Fibroblast of lung (primary cell): ENCODE measurements at regions not wholly inside any gene's neighbourhood (a gene's known extent, or its start where the extent isn't known, plus 50 kb on each side); places are given as distances from the start of the nearest gene placed in this dataset.

ENCODE experiments used
- DNase-seq, 2 donors: peaks; one replicate each; pipeline versions ENCODE4 v3.0.0 to v3.0.0-alpha.2; 2010; ENCODE audit warnings: low read depth in 2 of 2
- H2AFZ ChIP-seq: 2 replicates; pipeline ENCODE4 v1.5.1; 2012; ENCODE audit warnings: low read length, control low read depth, inconsistent platforms
- H3K27ac ChIP-seq: 2 replicates; pipeline ENCODE4 v1.5.1; 2011; ENCODE audit warnings: low read length, control low read depth; ENCODE audit not compliant: insufficient read depth
- H3K27me3 ChIP-seq: 2 replicates; pipeline ENCODE4 v1.5.1; 2011; ENCODE audit warnings: mild to moderate bottlenecking, low read length; ENCODE audit not compliant: control insufficient read depth, insufficient read depth
- H3K36me3 ChIP-seq: 2 replicates; pipeline ENCODE4 v1.5.1; 2011; ENCODE audit warnings: low read length; ENCODE audit not compliant: control insufficient read depth, insufficient read depth
- H3K4me1 ChIP-seq: 2 replicates; pipeline ENCODE4 v1.5.1; 2011; ENCODE audit warnings: low read length; ENCODE audit not compliant: control insufficient read depth, insufficient read depth; ENCODE audit errors: extremely low read depth
- H3K4me2 ChIP-seq: 2 replicates; pipeline ENCODE4 v1.5.1; 2011; ENCODE audit warnings: low read length, control low read depth; ENCODE audit not compliant: insufficient read depth; ENCODE audit errors: extremely low read depth
- H3K4me3 ChIP-seq, 4 experiments: fragments of 200-600 bp in 1 of 4; sonication (generic) in 1 of 4; replicated peaks in 1 of 4; 2 replicates each; pipeline ENCODE4 v1.5.1; 2011 to 2016; ENCODE audit warnings: low read length in 4 of 4, low read depth in 3 of 4, mild to moderate bottlenecking in 3 of 4, control low read depth in 2 of 4, inconsistent platforms in 1 of 4, mixed read lengths in 1 of 4; ENCODE audit not compliant: insufficient read depth in 1 of 4; ENCODE audit errors: control extremely low read depth in 1 of 4
- H3K79me2 ChIP-seq: 2 replicates; pipeline ENCODE4 v1.5.1; 2012; ENCODE audit warnings: mild to moderate bottlenecking, low read length, inconsistent platforms; ENCODE audit not compliant: control insufficient read depth, insufficient read depth
- H3K9ac ChIP-seq: 2 replicates; pipeline ENCODE4 v1.5.1; 2011; ENCODE audit warnings: mild to moderate bottlenecking, low read length, control low read depth; ENCODE audit not compliant: insufficient read depth
- H3K9me3 ChIP-seq: 2 replicates; pipeline ENCODE4 v1.5.1; 2012; ENCODE audit warnings: low read depth, low read length; ENCODE audit not compliant: control insufficient read depth, insufficient read depth
- H4K20me1 ChIP-seq: 2 replicates; pipeline ENCODE4 v1.5.1; 2011; ENCODE audit warnings: low read length; ENCODE audit not compliant: control insufficient read depth, insufficient read depth; ENCODE audit errors: extremely low read depth
- CTCF ChIP-seq, 2 donors: IDR thresholded peaks in 1 of 2; conservative IDR thresholded peaks in 1 of 2; 1 replicate in 1 of 2; 2 replicates in 1 of 2; pipeline ENCODE4 v1.5.1; 2011 to 2012; ENCODE audit warnings: low read length in 2 of 2, control low read depth in 1 of 2, inconsistent platforms in 1 of 2, low read depth in 1 of 2, mild to moderate bottlenecking in 1 of 2
- EZH2 ChIP-seq: IDR thresholded peaks from 2 replicates; pipeline ENCODE4 v1.5.1; 2012; ENCODE audit warnings: low read length, control low read depth, mild to moderate bottlenecking; ENCODE audit errors: missing control alignments

- Histone ChIP-seq H3K4me1 (peaks cover 41% of the 10 kb centered on the region), H3K9ac (peak overlapping the region; percentile 28), H3K9me3 (no peaks in the 10 kb centered on the region), H4K20me1 (no peaks in the 10 kb centered on the region), H3K27me3 (no peaks in the 10 kb centered on the region), H2AFZ (no peak overlapping the region), H3K27ac (peak overlapping the region; percentile 92), H3K79me2 (no peaks in the 10 kb centered on the region), H3K4me3 (no peak overlapping the region), H3K4me2 (no peak overlapping the region), H3K36me3 (no peaks in the 10 kb centered on the region)
- DNase-seq: no peak
- no peak for TF ChIP-seq CTCF (conservative IDR thresholded peaks at IDR 0.05 in 1 of 2, IDR thresholded peaks at IDR 0.05 in 1 of 2; ENCODE audit: low read depth in 1 of 2, low read length in 2 of 2)
- no peak for TF ChIP-seq EZH2
Measured at GRCh38 chr4:15235135-15235534, 192.7 kb upstream of the C1QTNF7 start.

- no peak overlapping the region for H2AFZ ChIP-seq
- no peak overlapping the region for H3K4me2 ChIP-seq
- DNase-seq: peak in 1 of 2 donors; percentile 3
- TF ChIP-seq EZH2 (no peak), CTCF (conservative IDR thresholded peaks at IDR 0.05 in 1 of 2, IDR thresholded peaks at IDR 0.05 in 1 of 2; ENCODE audit: low read depth in 1 of 2, low read length in 2 of 2) (no peak)
- H4K20me1 ChIP-seq: no peaks in the 10 kb centered on the region
- no peaks in the 10 kb centered on the region for H3K27me3 ChIP-seq
- H3K36me3 ChIP-seq: no peaks in the 10 kb centered on the region
- H3K4me3 ChIP-seq: no peak overlapping the region
- no peak overlapping the region for H3K9ac ChIP-seq
- H3K4me1 ChIP-seq: peaks cover 32% of the 10 kb centered on the region
- no peaks in the 10 kb centered on the region for H3K79me2 ChIP-seq
- H3K9me3 ChIP-seq: no peaks in the 10 kb centered on the region
- no peak overlapping the region for H3K27ac ChIP-seq
Measured at GRCh38 chr4:15237648-15238230, 190.1 kb upstream of the C1QTNF7 start.

GRCh38 chr4:15238720-15239119 lies 189.1 kb upstream of the C1QTNF7 start:
- no peaks in the 10 kb centered on the region for H3K36me3 ChIP-seq
- H4K20me1 ChIP-seq: no peaks in the 10 kb centered on the region
- no peaks in the 10 kb centered on the region for H3K79me2 ChIP-seq
- H3K27ac ChIP-seq: no peak overlapping the region
- no peak overlapping the region for H3K4me2 ChIP-seq
- no peaks in the 10 kb centered on the region for H3K9me3 ChIP-seq
- no peak for TF ChIP-seq EZH2
- TF ChIP-seq CTCF (conservative IDR thresholded peaks at IDR 0.05 in 1 of 2, IDR thresholded peaks at IDR 0.05 in 1 of 2; ENCODE audit: low read depth in 1 of 2, low read length in 2 of 2): peak; percentile 67 to 74
- H3K27me3 ChIP-seq: no peaks in the 10 kb centered on the region
- H3K4me1 ChIP-seq: peaks cover 22% of the 10 kb centered on the region
- DNase-seq: peak; percentile 30 to 70
- H3K4me3 ChIP-seq: no peak overlapping the region
- H2AFZ ChIP-seq: no peak overlapping the region
- H3K9ac ChIP-seq: no peak overlapping the region
